RPMI7951 (cell line): ENCODE measurements at regions not wholly inside any gene's neighbourhood (a gene's known extent, or its start where the extent isn't known, plus 50 kb on each side); places are given as distances from the start of the nearest gene placed in this dataset.
A peak's percentile ranks its signal among the peaks of the same experiment; 100 is the strongest.
"Not testable (repeated sequence)": the region's sequence is repeated elsewhere in the genome, so short reads cannot be mapped to it uniquely, and the experiment has no call there.

ENCODE experiments used
- DNase-seq: peaks from one replicate; pipeline ENCODE4 v3.0.0-alpha.2; 2012; ENCODE audit warnings: low read depth

GRCh38 chr7:97377713-97378112, 260.2 kb downstream of the SDHAF3 start:
- DNase-seq: no peak

- DNase-seq: no peak
These were observed 264.5 kb downstream of the SDHAF3 start for GRCh38 chr7:97381815-97382554.

GRCh38 chr7:97390052-97390451, 272.6 kb downstream of the SDHAF3 start:
- no peak for DNase-seq

DNA sequence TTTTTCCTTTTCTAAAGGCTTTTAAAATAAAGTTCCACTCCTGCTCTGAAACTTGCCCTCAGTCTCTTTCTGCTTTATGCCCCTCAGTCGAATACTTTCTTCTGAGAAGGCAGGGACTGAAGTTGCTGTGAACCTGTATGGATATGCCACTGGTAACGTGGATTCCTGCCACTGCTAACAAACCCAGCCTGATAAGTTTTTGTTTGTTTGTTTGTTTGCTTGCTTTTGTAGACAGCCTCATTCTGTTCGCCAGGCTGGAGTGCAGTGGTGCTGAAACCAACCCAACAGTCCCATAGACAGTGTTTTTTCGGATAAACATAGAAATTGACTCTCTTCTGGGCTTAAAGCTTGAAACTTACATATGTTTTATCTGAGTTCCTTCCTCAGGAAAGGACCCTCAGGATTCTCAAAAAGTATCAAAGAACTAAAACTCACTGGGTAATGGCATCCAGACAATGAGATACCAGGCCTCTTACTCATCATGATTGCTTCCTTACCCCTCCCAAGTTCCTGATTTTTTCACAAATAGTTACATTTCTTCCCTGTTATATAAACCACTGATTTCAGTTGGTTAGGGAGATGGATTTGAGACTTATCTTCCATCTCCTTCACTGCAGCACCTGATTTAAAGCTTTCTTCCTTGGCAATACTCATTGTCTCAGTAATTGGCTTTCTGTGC, 273.6 kb downstream of the SDHAF3 start:
- DNase-seq: peak; percentile 42

DNA sequence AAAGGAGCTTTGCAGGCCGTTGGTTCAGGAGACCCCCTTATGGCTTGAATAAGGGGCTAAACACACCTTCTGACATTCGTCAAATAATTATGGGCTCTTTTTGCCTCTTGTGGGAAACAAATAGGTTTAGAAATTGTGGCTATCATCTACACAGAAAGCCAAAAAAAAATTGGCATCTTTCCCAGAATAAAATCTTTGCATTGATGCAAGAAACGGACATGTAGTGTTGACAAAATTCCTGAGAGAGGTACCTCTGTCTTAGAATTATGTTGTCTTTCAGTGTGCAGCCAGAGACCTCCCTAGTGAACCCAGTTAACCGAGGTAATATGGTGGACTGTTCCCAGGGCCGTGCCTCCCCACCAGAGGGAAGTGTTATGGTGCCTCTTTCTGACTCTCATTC, 283.9 kb downstream of the SDHAF3 start:
- no peak for DNase-seq

DNA sequence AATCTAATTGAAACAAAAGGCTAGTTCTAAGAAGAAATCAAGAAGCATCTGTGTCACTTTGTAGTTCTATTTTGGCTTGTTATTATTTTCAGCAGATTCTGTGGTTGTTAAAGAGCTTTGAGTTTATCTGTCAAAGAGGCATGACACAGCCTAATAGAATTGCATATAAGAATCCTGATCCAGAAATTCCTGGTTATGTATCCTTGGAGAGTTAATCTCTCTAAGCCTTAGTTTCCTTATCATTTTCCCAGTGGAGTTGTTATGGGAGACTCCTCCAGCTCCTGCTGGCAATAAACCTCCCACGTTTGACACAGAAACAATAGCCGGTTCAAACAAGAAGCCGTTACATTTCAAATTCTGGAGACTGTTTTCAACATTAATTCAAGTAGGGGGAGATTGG, 288.3 kb downstream of the SDHAF3 start:
- no peak for DNase-seq

DNA sequence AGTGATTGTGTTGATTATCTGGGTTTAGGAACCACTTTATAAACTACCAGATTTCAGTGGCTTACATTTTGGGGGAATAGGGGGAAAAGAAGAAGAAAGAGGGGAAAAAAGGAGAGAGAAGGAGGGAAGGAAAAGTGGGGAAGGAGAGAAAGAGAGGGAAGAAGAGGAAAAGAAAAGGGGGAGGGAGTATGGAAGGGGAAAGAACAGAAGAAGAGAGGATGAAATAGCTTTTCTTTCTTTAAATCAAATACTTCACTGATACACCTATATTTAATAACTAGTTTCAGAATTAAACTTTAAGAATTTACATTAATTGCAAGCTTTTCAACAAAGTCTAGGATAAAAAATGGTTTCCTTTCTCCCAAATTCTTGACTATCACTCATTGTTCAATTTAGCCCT, 289.6 kb downstream of the SDHAF3 start:
- DNase-seq: no peak

- no peak for DNase-seq
These were observed 291.8 kb downstream of the SDHAF3 start for GRCh38 chr7:97409346-97409745.

DNA sequence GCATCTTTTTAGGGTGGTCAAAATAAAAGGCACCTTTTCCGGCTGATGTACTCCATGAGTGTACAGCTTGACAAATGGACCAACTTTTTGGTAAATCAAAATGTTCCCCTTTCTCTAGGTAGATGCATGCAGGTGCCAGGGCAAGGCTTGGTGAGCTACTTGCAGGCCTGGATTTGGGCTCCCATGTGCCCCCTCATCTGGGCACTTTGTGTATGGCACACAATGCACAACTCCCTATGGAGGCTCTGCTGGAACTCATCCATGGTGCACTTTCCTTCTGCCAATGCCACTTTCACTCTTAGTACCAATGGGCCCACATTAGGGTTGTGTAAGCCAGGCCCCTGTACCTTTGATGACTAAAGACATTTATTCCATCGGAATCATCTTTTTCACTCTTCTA, 300.8 kb downstream of the SDHAF3 start:
- no peak for DNase-seq

GRCh38 chr7:97419898-97420297, 302.4 kb downstream of the SDHAF3 start:
- no peak for DNase-seq

- DNase-seq: no peak
These were observed 303.9 kb downstream of the SDHAF3 start for GRCh38 chr7:97421307-97421930.

DNA sequence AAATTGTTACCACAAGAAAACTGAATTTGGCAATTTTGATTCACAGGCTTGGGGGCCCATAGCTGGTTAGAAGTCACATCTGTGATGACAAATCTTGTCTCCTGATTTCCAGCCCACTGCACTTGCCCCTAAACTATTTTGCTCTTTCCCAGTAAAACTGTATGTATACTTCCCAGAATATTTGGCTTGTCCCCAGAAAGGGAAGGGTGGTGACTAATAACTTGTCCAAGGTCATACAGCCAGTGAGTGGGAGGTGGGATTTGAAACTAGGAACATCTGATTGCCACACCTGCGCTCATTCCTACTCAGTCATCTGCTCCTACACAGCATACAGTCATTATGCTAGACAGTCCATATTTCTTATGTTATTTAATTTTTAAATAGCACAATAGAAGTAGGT, 304.5 kb downstream of the SDHAF3 start:
- no peak for DNase-seq

DNA sequence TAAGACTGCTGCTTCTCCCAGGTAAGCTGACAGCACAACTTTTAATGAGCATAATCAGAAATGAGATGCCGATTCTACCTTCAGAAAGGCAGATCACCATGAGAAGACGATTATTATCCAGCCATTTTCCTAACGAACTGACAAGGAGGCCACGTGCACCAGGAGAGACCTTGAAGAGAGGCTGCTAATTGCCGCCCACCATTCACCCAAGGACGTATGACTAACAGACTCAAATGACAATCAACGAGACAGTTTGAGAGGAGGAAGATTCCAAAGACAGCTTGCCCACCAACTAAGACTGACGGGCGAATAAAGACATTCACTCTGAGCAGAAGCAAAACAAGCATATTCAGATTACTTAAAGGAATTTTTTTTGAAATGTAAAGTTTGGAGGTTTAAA, 301.9 kb upstream of the TAC1 start:
- DNase-seq: no peak

DNA sequence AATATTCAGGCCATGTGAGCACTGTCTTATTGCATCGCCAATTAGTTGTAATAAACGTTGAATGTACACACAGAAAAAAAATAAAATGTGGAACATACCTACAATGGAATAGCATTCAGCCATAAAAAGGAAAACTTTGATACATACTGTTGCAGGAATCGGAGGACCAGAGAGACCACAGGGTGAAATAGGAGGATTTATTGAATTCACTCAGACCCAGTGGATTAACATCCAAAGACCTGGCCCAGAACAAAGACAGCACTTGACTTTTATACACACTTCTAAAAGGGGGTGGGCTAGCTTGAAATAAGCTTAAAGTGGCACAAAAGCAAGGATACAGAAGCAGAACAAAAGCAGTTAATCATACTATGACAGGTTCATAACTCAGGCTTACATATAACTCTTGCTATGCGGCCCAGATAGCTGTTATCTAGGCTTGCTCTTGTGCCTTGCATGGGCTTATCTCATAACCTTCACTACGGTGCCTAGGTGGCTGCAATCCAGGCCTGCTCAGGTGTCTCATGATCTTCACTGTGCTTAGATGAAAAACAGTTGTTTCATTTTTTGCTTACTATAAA, 292.2 kb upstream of the TAC1 start:
- DNase-seq: no peak

- DNase-seq: no peak
These were observed 285.5 kb upstream of the TAC1 start for GRCh38 chr7:97446361-97446760.

DNA sequence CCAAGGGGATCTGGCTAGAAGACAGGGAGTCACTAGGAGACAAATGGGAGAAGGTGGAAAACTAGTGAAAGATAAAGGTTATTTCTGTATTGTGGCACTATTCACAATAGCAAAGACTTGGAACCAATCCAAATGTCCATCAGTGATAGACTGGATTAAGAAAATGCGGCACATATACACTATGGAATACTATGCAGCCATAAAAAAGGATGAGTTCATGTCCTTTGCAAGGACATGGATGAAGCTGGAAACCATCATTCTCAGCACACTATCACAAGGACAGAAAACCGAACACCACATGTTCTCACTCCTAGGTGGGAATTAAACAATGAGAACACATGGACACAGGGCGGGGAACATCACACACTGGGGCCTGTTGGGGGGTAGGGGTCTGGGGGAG, 282.4 kb upstream of the TAC1 start:
- not testable (repeated sequence) for DNase-seq

GRCh38 chr7:97450516-97450915, 281.4 kb upstream of the TAC1 start:
- DNase-seq: no peak

DNA sequence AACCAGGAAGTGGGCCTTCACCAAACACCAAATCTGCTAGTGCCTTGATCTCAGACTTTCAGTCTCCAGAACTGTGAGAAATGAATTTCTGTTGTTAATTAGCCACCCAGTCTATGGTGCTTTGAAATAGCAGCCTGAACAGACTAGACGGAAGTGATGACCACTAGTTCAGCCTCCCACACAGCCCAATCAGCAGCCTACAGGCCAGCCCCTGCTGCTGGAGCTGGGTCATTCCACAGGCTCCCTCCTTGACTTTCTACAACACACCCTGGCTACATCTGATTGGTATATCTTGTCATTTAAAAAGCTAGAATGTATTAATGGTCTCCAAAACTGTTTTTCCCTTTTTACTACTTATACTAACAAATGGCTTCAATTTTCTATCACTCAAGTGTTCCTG, 277.2 kb upstream of the TAC1 start:
- DNase-seq: no peak

- no peak for DNase-seq
These were observed 274.8 kb upstream of the TAC1 start for GRCh38 chr7:97457054-97457453.

- no peak for DNase-seq
These were observed 271.5 kb upstream of the TAC1 start for GRCh38 chr7:97460433-97460832.

DNA sequence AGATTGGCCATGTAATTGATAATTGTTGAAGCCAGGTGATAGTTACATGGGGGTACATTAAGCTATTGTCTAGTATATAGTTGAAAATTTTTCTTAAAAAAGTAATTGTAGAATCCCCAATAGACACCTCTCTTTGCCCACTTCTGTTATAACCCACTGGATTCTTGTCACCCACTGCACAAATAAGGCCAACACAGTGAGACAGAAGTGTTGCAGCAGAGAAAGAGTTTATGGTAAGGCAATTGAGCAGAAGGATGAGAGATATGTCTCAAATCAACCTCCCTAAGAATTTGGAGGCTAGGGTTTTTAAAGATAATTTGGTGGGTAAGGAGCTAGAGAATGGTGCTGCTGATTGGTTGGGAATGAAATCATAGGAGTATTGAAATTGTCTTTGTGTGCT, 270.3 kb upstream of the TAC1 start:
- no peak for DNase-seq

DNA sequence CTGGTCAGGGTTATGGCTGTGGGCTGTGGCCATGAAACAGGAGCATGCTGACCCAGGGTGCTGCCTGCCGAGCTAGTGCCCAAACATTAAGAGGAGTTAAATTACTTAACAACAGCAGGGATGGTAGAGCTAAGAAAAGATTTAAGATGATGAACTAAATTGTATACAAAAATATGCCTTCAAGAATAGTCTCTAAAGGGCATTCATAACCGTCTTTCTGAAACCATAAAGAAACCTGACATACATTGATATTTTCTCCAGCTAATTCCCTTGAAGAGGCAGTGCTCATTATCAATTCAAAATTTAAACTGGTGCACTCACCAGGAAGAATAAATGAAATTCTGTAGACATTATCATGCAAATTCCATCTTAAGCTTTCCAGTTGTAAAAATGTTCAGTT, 265.8 kb upstream of the TAC1 start:
- no peak for DNase-seq
